ENCODE measurements at regions not wholly inside any gene's neighbourhood (a gene's known extent, or its start where the extent isn't known, plus 50 kb on each side); places are given as distances from the start of the nearest gene placed in this dataset.
"Not testable (repeated sequence)": the region's sequence is repeated elsewhere in the genome, so short reads cannot be mapped to it uniquely, and the experiment has no call there.

DNA sequence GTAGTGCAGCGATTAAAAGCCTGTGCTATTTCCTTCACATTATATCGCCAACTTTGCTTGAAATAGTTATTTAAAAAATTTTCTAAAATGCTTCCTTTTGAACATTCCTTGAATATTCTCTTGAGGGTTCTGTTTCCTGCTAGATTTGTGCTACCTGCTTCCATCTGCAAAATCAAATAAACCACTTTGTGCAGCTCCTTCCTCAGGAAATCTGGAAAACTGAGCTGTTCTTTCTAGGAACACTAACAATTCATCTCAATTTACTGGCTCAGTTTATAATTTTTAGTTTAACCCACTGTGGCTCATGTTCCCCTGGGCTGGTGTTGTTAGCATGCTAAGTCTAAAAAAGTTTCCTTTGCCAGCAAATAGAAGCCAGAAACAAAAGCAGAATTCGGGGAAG is 88.1 kb upstream of the LCORL start:
- FAIRE-seq, result no peak
- no peaks in the 10 kb centered on the region for H4K20me1 ChIP-seq (ENCODE audit: insufficient read depth, low read length)
- H3K36me3 ChIP-seq (replicated peaks in 1 of 2; ENCODE audit: control insufficient read depth in 1 of 2, insufficient read depth in 2 of 2, low read length in 2 of 2), result no peaks in the 10 kb centered on the region
- no peaks in the 10 kb centered on the region; a peak in 1 of 5 replicates for H3K27me3 ChIP-seq (ENCODE audit: control insufficient read depth in 1 of 2, insufficient read depth in 2 of 2, low read length in 2 of 2)
- POLR2A ChIA-PET, result no interaction called here
- TF ChIP-seq FOXP1 (IDR thresholded peaks at IDR 0.05) (no peak), FOXP1 (CRISPR knock-in tag; IDR thresholded peaks at IDR 0.05) (no peak), PHF8 (CRISPR knock-in tag; IDR thresholded peaks at IDR 0.05) (no peak), MIER2 (CRISPR knock-in tag; IDR thresholded peaks at IDR 0.05) (no peak), LCORL (IDR thresholded peaks at IDR 0.05) (no peak), LCORL (CRISPR knock-in tag; IDR thresholded peaks at IDR 0.05) (no peak), RBAK (CRISPR knock-in tag; IDR thresholded peaks at IDR 0.05) (no peak), SMC3 (IDR thresholded peaks at IDR 0.05; ENCODE audit: low read length) (no peak), RBM39 (IDR thresholded peaks at IDR 0.05; ENCODE audit: low read depth, low read length, poor library complexity, severe bottlenecking) (no peak), CBX5 (CRISPR knock-in tag; IDR thresholded peaks at IDR 0.05; ENCODE audit: borderline replicate concordance) (no peak), YEATS4 (CRISPR knock-in tag; IDR thresholded peaks at IDR 0.05; ENCODE audit: borderline replicate concordance) (no peak)
- TF ChIP-seq, protein P1, sequence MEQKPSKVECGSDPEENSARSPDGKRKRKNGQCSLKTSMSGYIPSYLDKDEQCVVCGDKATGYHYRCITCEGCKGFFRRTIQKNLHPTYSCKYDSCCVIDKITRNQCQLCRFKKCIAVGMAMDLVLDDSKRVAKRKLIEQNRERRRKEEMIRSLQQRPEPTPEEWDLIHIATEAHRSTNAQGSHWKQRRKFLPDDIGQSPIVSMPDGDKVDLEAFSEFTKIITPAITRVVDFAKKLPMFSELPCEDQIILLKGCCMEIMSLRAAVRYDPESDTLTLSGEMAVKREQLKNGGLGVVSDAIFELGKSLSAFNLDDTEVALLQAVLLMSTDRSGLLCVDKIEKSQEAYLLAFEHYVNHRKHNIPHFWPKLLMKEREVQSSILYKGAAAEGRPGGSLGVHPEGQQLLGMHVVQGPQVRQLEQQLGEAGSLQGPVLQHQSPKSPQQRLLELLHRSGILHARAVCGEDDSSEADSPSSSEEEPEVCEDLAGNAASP (CRISPR knock-in tag; IDR thresholded peaks at IDR 0.05; ENCODE audit: borderline replicate concordance), result no peak
- TF ChIP-seq, protein P2, sequence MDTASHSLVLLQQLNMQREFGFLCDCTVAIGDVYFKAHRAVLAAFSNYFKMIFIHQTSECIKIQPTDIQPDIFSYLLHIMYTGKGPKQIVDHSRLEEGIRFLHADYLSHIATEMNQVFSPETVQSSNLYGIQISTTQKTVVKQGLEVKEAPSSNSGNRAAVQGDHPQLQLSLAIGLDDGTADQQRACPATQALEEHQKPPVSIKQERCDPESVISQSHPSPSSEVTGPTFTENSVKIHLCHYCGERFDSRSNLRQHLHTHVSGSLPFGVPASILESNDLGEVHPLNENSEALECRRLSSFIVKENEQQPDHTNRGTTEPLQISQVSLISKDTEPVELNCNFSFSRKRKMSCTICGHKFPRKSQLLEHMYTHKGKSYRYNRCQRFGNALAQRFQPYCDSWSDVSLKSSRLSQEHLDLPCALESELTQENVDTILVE (CRISPR knock-in tag; IDR thresholded peaks at IDR 0.05), result no peak
- TF ChIP-seq, protein P3, sequence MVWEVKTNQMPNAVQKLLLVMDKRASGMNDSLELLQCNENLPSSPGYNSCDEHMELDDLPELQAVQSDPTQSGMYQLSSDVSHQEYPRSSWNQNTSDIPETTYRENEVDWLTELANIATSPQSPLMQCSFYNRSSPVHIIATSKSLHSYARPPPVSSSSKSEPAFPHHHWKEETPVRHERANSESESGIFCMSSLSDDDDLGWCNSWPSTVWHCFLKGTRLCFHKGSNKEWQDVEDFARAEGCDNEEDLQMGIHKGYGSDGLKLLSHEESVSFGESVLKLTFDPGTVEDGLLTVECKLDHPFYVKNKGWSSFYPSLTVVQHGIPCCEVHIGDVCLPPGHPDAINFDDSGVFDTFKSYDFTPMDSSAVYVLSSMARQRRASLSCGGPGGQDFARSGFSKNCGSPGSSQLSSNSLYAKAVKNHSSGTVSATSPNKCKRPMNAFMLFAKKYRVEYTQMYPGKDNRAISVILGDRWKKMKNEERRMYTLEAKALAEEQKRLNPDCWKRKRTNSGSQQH (CRISPR knock-in tag; IDR thresholded peaks at IDR 0.05; ENCODE audit: low read depth), result no peak
- no peak overlapping the region for H3K9ac ChIP-seq (ENCODE audit: insufficient read depth, low read depth, low read length)
- H3K9me3 ChIP-seq (ENCODE audit: low read length), result no peaks in the 10 kb centered on the region
- DNase-seq (ENCODE audit: low spot score), result no peak
- no peak overlapping the region for H2AFZ ChIP-seq (ENCODE audit: low read length)
- H3K27ac ChIP-seq (ENCODE audit: extremely low read length, insufficient read depth, low read length), result no peak overlapping the region
- intact Hi-C loops (cut with micrococcal nuclease; ENCODE audit: unreplicated experiment) (no loop called here), in situ Hi-C loops (cut with HindIII; ENCODE audit: extremely low pct_ligation_motif_present, low pct_unique_long_range_greater_than_20kb) (no loop called here)
- BruUV-seq (replicated peaks), result no TSS peak
- CTCF ChIA-PET (ENCODE audit: low intra/inter-chr PET ratio, low total read pairs), result no interaction called here
- no peaks in the 10 kb centered on the region for H3K79me2 ChIP-seq (ENCODE audit: insufficient read depth, low read length)
- no peak overlapping the region for H3K4me2 ChIP-seq (ENCODE audit: low read depth, low read length)
- no peak for ATAC-seq
- WGBS (ENCODE audit: low lambda C conversion rate), result 57% methylated on average over 3 of the region's 3 CpGs
- H3K4me3 ChIP-seq (replicated peaks in 1 of 3; ENCODE audit: insufficient read depth in 1 of 3, low read depth in 2 of 3, low read length in 3 of 3), result no peak overlapping the region
- H3K4me1 ChIP-seq (ENCODE audit: insufficient read depth, low read length), result no peaks in the 10 kb centered on the region

DNA sequence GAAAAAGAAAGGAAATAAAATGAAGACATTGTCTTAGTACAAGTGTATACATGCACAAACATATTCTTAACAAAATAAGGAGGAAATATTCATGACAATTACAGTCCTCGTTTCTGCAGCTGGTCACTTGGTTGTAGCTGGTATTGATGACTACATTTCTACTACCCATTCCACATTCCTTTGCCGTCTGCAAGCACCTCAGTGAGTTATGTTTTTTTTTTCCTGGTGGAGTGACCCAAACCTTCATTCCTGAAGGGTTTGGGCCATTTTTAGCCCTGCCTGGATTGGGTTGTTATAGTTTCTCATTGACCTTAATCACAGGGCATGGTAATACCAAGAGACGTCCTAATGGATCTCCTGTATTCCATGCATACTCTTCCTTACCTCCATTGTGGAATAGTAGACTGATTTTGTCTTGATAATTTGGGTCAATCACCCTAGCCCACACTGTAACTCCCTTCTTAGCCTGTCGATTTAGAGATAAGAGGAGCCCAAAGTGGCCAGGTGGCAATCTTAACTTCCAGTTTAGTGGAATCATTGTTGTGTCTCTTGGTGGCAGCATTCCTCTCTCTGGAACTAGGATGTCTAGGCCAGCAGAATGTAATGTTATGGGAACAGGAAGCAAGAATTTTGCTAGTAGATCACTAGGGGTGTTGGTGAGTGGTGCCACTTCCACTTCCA is 86.4 kb upstream of the LCORL start:
- H3K4me3 ChIP-seq (replicated peaks in 1 of 3; ENCODE audit: insufficient read depth in 1 of 3, low read depth in 2 of 3, low read length in 3 of 3); CTCF ChIA-PET (ENCODE audit: low intra/inter-chr PET ratio, low total read pairs); H3K27me3 ChIP-seq (ENCODE audit: control insufficient read depth in 1 of 2, insufficient read depth in 2 of 2, low read length in 2 of 2); H3K36me3 ChIP-seq (replicated peaks in 1 of 2; ENCODE audit: control insufficient read depth in 1 of 2, insufficient read depth in 2 of 2, low read length in 2 of 2); BruUV-seq (replicated peaks); H2AFZ ChIP-seq (ENCODE audit: low read length); H4K20me1 ChIP-seq (ENCODE audit: insufficient read depth, low read length); ATAC-seq; in situ Hi-C loops (cut with HindIII; ENCODE audit: extremely low pct_ligation_motif_present, low pct_unique_long_range_greater_than_20kb); H3K9ac ChIP-seq (ENCODE audit: insufficient read depth, low read depth, low read length); H3K4me1 ChIP-seq (ENCODE audit: insufficient read depth, low read length); H3K27ac ChIP-seq (ENCODE audit: extremely low read length, insufficient read depth, low read length); POLR2A ChIA-PET; H3K79me2 ChIP-seq (ENCODE audit: insufficient read depth, low read length); H3K9me3 ChIP-seq (ENCODE audit: low read length); intact Hi-C loops (cut with micrococcal nuclease; ENCODE audit: unreplicated experiment); DNase-seq (ENCODE audit: low spot score); H3K4me2 ChIP-seq (ENCODE audit: low read depth, low read length); FAIRE-seq: not testable (repeated sequence)
- WGBS (ENCODE audit: low lambda C conversion rate), result 4% methylated on average over 4 of the region's 4 CpGs

Data from HepG2 (cell line).